HEK293 (cell line): ENCODE measurements at regions not wholly inside any gene's neighbourhood (a gene's known extent, or its start where the extent isn't known, plus 50 kb on each side); places are given as distances from the start of the nearest gene placed in this dataset.

Experiments used
- BCL6B ChIP-seq: fragments of 450-650 bp; formaldehyde crosslinking; IDR thresholded peaks from 2 replicates; pipeline ENCODE4 v1.5.1; 2017; ENCODE audit warnings: missing biosample characterization, missing genetic modification characterization
- CTCF ChIP-seq: fragments of 450-650 bp; formaldehyde crosslinking; IDR thresholded peaks from 2 replicates; pipeline ENCODE4 v1.5.1; 2016; ENCODE audit warnings: missing biosample characterization, missing genetic modification characterization
- HOXA7 ChIP-seq: sonication (generic); formaldehyde crosslinking; IDR thresholded peaks from 2 replicates; pipeline ENCODE4 v1.8.1; 2022; ENCODE audit warnings: missing genetic modification reagents, borderline replicate concordance
- OVOL3 ChIP-seq: fragments of 450-650 bp; formaldehyde crosslinking; IDR thresholded peaks from 2 replicates; pipeline ENCODE4 v1.5.1; 2016; ENCODE audit warnings: missing biosample characterization, missing genetic modification characterization
- SCRT2 ChIP-seq: fragments of 450-650 bp; formaldehyde crosslinking; IDR thresholded peaks from 2 replicates; pipeline ENCODE4 v1.5.1; 2016; ENCODE audit warnings: missing biosample characterization, missing genetic modification characterization
- ZBTB17 ChIP-seq: fragments of 450-650 bp; formaldehyde crosslinking; IDR thresholded peaks from 2 replicates; pipeline ENCODE4 v1.5.1; 2016; ENCODE audit warnings: missing biosample characterization, missing genetic modification characterization
- ZFP41 ChIP-seq: fragments of 450-650 bp; formaldehyde crosslinking; IDR thresholded peaks from 2 replicates; pipeline ENCODE4 v1.5.1; 2016; ENCODE audit warnings: missing biosample characterization, missing genetic modification characterization, borderline replicate concordance
- ZNF169 ChIP-seq: fragments of 450-650 bp; formaldehyde crosslinking; IDR thresholded peaks from 2 replicates; pipeline ENCODE4 v1.5.1; 2016; ENCODE audit warnings: missing biosample characterization, missing genetic modification characterization
- ZNF19 ChIP-seq: fragments of 450-650 bp; formaldehyde crosslinking; IDR thresholded peaks from 2 replicates; pipeline ENCODE4; 2016; ENCODE audit warnings: missing biosample characterization, missing genetic modification characterization, low read depth
- ZNF449 ChIP-seq: fragments of 450-650 bp; formaldehyde crosslinking; IDR thresholded peaks from 2 replicates; pipeline ENCODE4 v1.5.1; 2017; ENCODE audit warnings: missing biosample characterization, mild to moderate bottlenecking, missing genetic modification characterization, moderate library complexity
- ZNF692 ChIP-seq: fragments of 450-650 bp; formaldehyde crosslinking; IDR thresholded peaks from 2 replicates; pipeline ENCODE4 v1.5.1; 2016; ENCODE audit warnings: missing biosample characterization, missing genetic modification characterization
- ZNF768 ChIP-seq: fragments of 450-650 bp; formaldehyde crosslinking; IDR thresholded peaks from 2 replicates; pipeline ENCODE4 v1.5.1; 2018; ENCODE audit warnings: missing biosample characterization, mild to moderate bottlenecking, missing genetic modification characterization
- ZSCAN5A ChIP-seq: fragments of 450-650 bp; formaldehyde crosslinking; IDR thresholded peaks from 2 replicates; pipeline ENCODE4 v1.5.1; 2016; ENCODE audit warnings: missing biosample characterization, missing genetic modification characterization

- no peak for TF ChIP-seq CTCF (tag by site-specific recombination)
- no peak for TF ChIP-seq SCRT2 (tag by site-specific recombination)
- TF ChIP-seq ZNF692 (tag by site-specific recombination) = no peak
- TF ChIP-seq ZSCAN5A = no peak
- no peak for TF ChIP-seq ZFP41 (tag by site-specific recombination)
- no peak for TF ChIP-seq ZNF768 (tag by site-specific recombination)
- 0 out of 2 replicates have a peak, but pooled peaks have one; percentile 35 for TF ChIP-seq ZBTB17 (tag by site-specific recombination)
- TF ChIP-seq ZNF19 (tag by site-specific recombination) = no peak
- TF ChIP-seq BCL6B = no peak
- 0 out of 2 replicates have a peak, but pooled peaks have one; percentile 37 for TF ChIP-seq ZNF449
- TF ChIP-seq ZNF169 = no peak
- TF ChIP-seq HOXA7 (CRISPR knock-in tag) = no peak
- TF ChIP-seq OVOL3 (tag by site-specific recombination) = no peak
Observed at GRCh38 chr12:107864235-107864634, 89.7 kb downstream of the ASCL4 start.
